IMR-90 (cell line): ENCODE measurements at regions not wholly inside any gene's neighbourhood (a gene's known extent, or its start where the extent isn't known, plus 50 kb on each side); places are given as distances from the start of the nearest gene placed in this dataset.

Source experiments
- ATAC-seq: fragments of 200-7000 bp; cut with Tn5 transposase; 2 replicates; pipeline ENCODE4 v1.9.1; 2020; ENCODE audit warnings: low read depth, mild to moderate bottlenecking, moderate library complexity
- BruUV-seq: library from RNA; stranded (reverse); fragments of 400-500 nt; replicated peaks from 2 replicates; lab custom pipeline; 2021; lab: Mats Ljungman, UMichigan
- CTCF ChIA-PET: fragments of 300-600 bp; formaldehyde crosslinking; extraction: SDS; loops from one replicate; lab custom pipeline; 2021; ENCODE audit warnings: antibody characterized with exemption; lab: Yijun Ruan, JAX
- POLR2A ChIA-PET: fragments of 300-600 bp; sonication (Branson Sonifier 250); formaldehyde crosslinking; loops from one replicate; lab custom pipeline; 2022; ENCODE audit warnings: antibody characterized with exemption; ENCODE audit not compliant: unreplicated experiment; lab: Charles Lee
- DNase-seq: peaks from one replicate; pipeline ENCODE4 v3.0.0; 2013
- H2AFZ ChIP-seq: replicated peaks from 2 replicates; pipeline ENCODE3; 2013; ENCODE audit warnings: low read length, mild to moderate bottlenecking; ENCODE audit not compliant: poor library complexity
- H2AK5ac ChIP-seq: 2 replicates; pipeline ENCODE4 v1.6.1; 2013; ENCODE audit warnings: low read depth, low read length, inconsistent platforms
- H2AK9ac ChIP-seq: replicated peaks from 2 replicates; pipeline ENCODE3; 2013; ENCODE audit warnings: mild to moderate bottlenecking, low read depth, low read length, moderate library complexity; ENCODE audit not compliant: poor library complexity
- H2BK120ac ChIP-seq: 2 replicates; pipeline ENCODE4 v1.6.1; 2013; ENCODE audit warnings: low read depth, low read length, inconsistent platforms
- H2BK15ac ChIP-seq: 3 replicates; pipeline ENCODE4 v1.6.1; 2013; ENCODE audit warnings: low read depth, low read length, inconsistent platforms
- H2BK20ac ChIP-seq: 2 replicates; pipeline ENCODE4 v1.6.1; 2013; ENCODE audit warnings: low read depth, mild to moderate bottlenecking, inconsistent platforms, low read length, moderate library complexity
- H2BK5ac ChIP-seq: 2 replicates; pipeline ENCODE4 v1.6.1; 2013; ENCODE audit warnings: mild to moderate bottlenecking, low read depth, low read length, inconsistent platforms; ENCODE audit not compliant: poor library complexity, severe bottlenecking
- H3K14ac ChIP-seq: replicated peaks from 2 replicates; pipeline ENCODE4 v1.6.1; 2013; ENCODE audit warnings: low read depth, low read length, inconsistent platforms
- H3K18ac ChIP-seq: 2 replicates; pipeline ENCODE4 v1.6.1; 2013; ENCODE audit warnings: low read depth, low read length, control low read depth
- H3K23ac ChIP-seq: 2 replicates; pipeline ENCODE4 v1.6.1; 2013; ENCODE audit warnings: low read depth, low read length, inconsistent platforms
- H3K27ac ChIP-seq: 2 replicates; pipeline ENCODE4 v1.5.1; 2013; ENCODE audit warnings: mild to moderate bottlenecking, control low read depth, low read length; ENCODE audit not compliant: insufficient read depth
- H3K27me3 ChIP-seq: 2 replicates; pipeline ENCODE4 v1.6.1; 2013; ENCODE audit warnings: low read length; ENCODE audit not compliant: control insufficient read depth, insufficient read depth
- H3K36me3 ChIP-seq: 2 replicates; pipeline ENCODE4 v1.6.1; 2013; ENCODE audit warnings: low read length, mixed read lengths; ENCODE audit not compliant: control insufficient read depth, insufficient read depth
- H3K4ac ChIP-seq: 2 replicates; pipeline ENCODE4 v1.6.1; 2013; ENCODE audit warnings: low read depth, low read length, inconsistent platforms
- H3K4me1 ChIP-seq: 2 replicates; pipeline ENCODE4 v1.6.1; 2013; ENCODE audit warnings: low read length, mixed read lengths; ENCODE audit not compliant: control insufficient read depth, insufficient read depth
- H3K4me2 ChIP-seq: 2 replicates; pipeline ENCODE4 v1.6.1; 2013; ENCODE audit warnings: low read depth, mild to moderate bottlenecking, control low read depth, low read length, moderate library complexity
- H3K4me3 ChIP-seq: 2 replicates; pipeline ENCODE4 v1.5.1; 2013; ENCODE audit warnings: low read depth, mild to moderate bottlenecking, control low read depth, low read length, moderate library complexity; ENCODE audit not compliant: insufficient read depth
- H3K56ac ChIP-seq: 2 replicates; pipeline ENCODE4 v1.6.1; 2013; ENCODE audit warnings: low read length, inconsistent platforms; ENCODE audit not compliant: insufficient read depth; ENCODE audit errors: extremely low read depth
- H3K79me1 ChIP-seq, 2 experiments: 2 replicates each; pipeline ENCODE4 v1.6.1; 2013; ENCODE audit warnings: low read length in 2 of 2, inconsistent platforms in 1 of 2, low read depth in 1 of 2
- H3K9ac ChIP-seq: 2 replicates; pipeline ENCODE4 v1.6.1; 2013; ENCODE audit warnings: low read depth, low read length, control low read depth
- H3K9me1 ChIP-seq: 2 replicates; pipeline ENCODE4 v1.6.1; 2013; ENCODE audit warnings: low read length, inconsistent platforms; ENCODE audit not compliant: insufficient read depth
- H3K9me3 ChIP-seq: 2 replicates; pipeline ENCODE4 v1.6.1; 2013; ENCODE audit warnings: low read length; ENCODE audit not compliant: control insufficient read depth, insufficient read depth
- H4K20me1 ChIP-seq: 2 replicates; pipeline ENCODE4 v1.6.1; 2013; ENCODE audit warnings: low read length, inconsistent platforms; ENCODE audit not compliant: insufficient read depth
- H4K5ac ChIP-seq: 2 replicates; pipeline ENCODE4 v1.6.1; 2013; ENCODE audit warnings: mild to moderate bottlenecking, low read depth, low read length, control low read depth
- H4K8ac ChIP-seq, 2 experiments: 2 replicates each; pipeline ENCODE4 v1.6.1; 2013; ENCODE audit warnings: low read depth in 2 of 2, low read length in 2 of 2, control low read depth in 1 of 2, inconsistent platforms in 1 of 2
- H4K91ac ChIP-seq: 2 replicates; pipeline ENCODE4 v1.6.1; 2013; ENCODE audit warnings: low read depth, low read length, inconsistent platforms; ENCODE audit not compliant: insufficient read depth
- BHLHE40 ChIP-seq: fragments of 150-350 bp; IDR thresholded peaks from 2 replicates; pipeline ENCODE4 v1.6.1; 2016; ENCODE audit warnings: mild to moderate bottlenecking, low read depth, low read length
- CEBPB ChIP-seq: IDR thresholded peaks from 2 replicates; pipeline ENCODE4 v1.6.1; 2012; ENCODE audit warnings: low read depth, low read length, improper control_type of control experiment
- ELK1 ChIP-seq: fragments of 150-350 bp; IDR thresholded peaks from 2 replicates; pipeline ENCODE4 v1.6.1; 2016; ENCODE audit warnings: low read depth, mild to moderate bottlenecking, low read length, moderate library complexity, borderline replicate concordance
- FOS ChIP-seq: fragments of 150-350 bp; IDR thresholded peaks from 2 replicates; pipeline ENCODE4 v1.6.1; 2016; ENCODE audit warnings: low read depth, low read length
- MAZ ChIP-seq: IDR thresholded peaks from 2 replicates; pipeline ENCODE4 v1.6.1; 2012; ENCODE audit warnings: low read depth, mild to moderate bottlenecking, low read length, improper control_type of control experiment, moderate library complexity, borderline replicate concordance
- MXI1 ChIP-seq: IDR thresholded peaks from 2 replicates; pipeline ENCODE4 v1.6.1; 2012; ENCODE audit warnings: low read depth, mild to moderate bottlenecking, low read length, moderate library complexity, borderline replicate concordance
- POLR2A ChIP-seq: IDR thresholded peaks from 2 replicates; pipeline ENCODE4 v1.6.1; 2012; ENCODE audit warnings: mild to moderate bottlenecking, low read depth, low read length
- RAD21 ChIP-seq: IDR thresholded peaks from 2 replicates; pipeline ENCODE4 v1.6.1; 2012; ENCODE audit warnings: low read length, improper control_type of control experiment
- RFX5 ChIP-seq: IDR thresholded peaks from 2 replicates; pipeline ENCODE4 v1.8.0; 2012; ENCODE audit warnings: low read depth, mild to moderate bottlenecking, low read length, moderate library complexity
- SMC3 ChIP-seq: fragments of 150-350 bp; IDR thresholded peaks from 2 replicates; pipeline ENCODE4 v1.6.1; 2016; ENCODE audit warnings: low read depth, mild to moderate bottlenecking, antibody characterized with exemption, low read length, moderate library complexity
- USF2 ChIP-seq: fragments of 150-350 bp; IDR thresholded peaks from 2 replicates; pipeline ENCODE4 v1.6.1; 2017; ENCODE audit warnings: mild to moderate bottlenecking, antibody characterized with exemption, low read length, low read depth
- WGBS, 2 experiments: methylation state at CpG; one replicate each; pipeline versions ENCODE4 v1.1.5 to v1.1.7; 2013; ENCODE audit warnings: missing lambda C conversion rate in 2 of 2; ENCODE audit not compliant: insufficient read length in 1 of 2; ENCODE audit errors: extremely low coverage in 2 of 2; 5-methylcytosine and 5-hydroxymethylcytosine counted together
- dilution Hi-C: fragments of 300-500 bp; cut with HindIII; formaldehyde crosslinking; loops from one replicate; pipeline ENCODE4 v1.14.3; 2018; ENCODE audit warnings: low sequenced_read_pairs; ENCODE audit not compliant: unreplicated experiment
- in situ Hi-C: fragments of 300-500 bp; cut with MboI; formaldehyde crosslinking; loops from 3 replicates; pipeline ENCODE4 v1.14.3; 2019; ENCODE audit warnings: low sequenced_read_pairs, inconsistent platforms, mixed read lengths
- intact Hi-C: fragments of 100-400 bp; cut with micrococcal nuclease; formaldehyde crosslinking; loops from 2 replicates; pipeline ENCODE4 v1.10.0; 2022

GRCh38 chr10:55358539-55358938, 557.5 kb upstream of the PCDH15 start:
- BruUV-seq, result no TSS peak
- H2AK5ac ChIP-seq, result no peak overlapping the region
- H2BK15ac ChIP-seq, result no peak overlapping the region
- ChIA-PET POLR2A (no interaction called here), CTCF (no interaction called here)
- dilution Hi-C loops, result no loop called here
- no peaks in the 10 kb centered on the region for H3K9me3 ChIP-seq
- no peak overlapping the region for H4K91ac ChIP-seq
- H2AK9ac ChIP-seq, result no peak overlapping the region
- no peak overlapping the region for H2BK20ac ChIP-seq
- no peak overlapping the region for H3K18ac ChIP-seq
- DNase-seq, result no peak
- H3K4ac ChIP-seq, result no peak overlapping the region
- no peak overlapping the region for H3K23ac ChIP-seq
- in situ Hi-C loops, result no loop called here
- H3K36me3 ChIP-seq, result no peaks in the 10 kb centered on the region
- no peak overlapping the region for H4K8ac ChIP-seq
- H3K9me1 ChIP-seq, result no peaks in the 10 kb centered on the region
- H2BK5ac ChIP-seq, result no peak overlapping the region
- no peak overlapping the region for H2AFZ ChIP-seq
- no peak for ATAC-seq
- no peak overlapping the region for H3K14ac ChIP-seq
- H3K27me3 ChIP-seq, result no peaks in the 10 kb centered on the region
- WGBS, 2 experiments, result no CpG with 5 or more reads among the region's 2 CpGs
- no peak overlapping the region for H2BK120ac ChIP-seq
- H3K79me1 ChIP-seq, result no peaks in the 10 kb centered on the region
- no peaks in the 10 kb centered on the region for H3K4me1 ChIP-seq
- no peak overlapping the region for H3K27ac ChIP-seq
- intact Hi-C loops, result no loop called here
- no peak overlapping the region for H3K4me2 ChIP-seq
- no peak overlapping the region for H3K4me3 ChIP-seq
- no peak overlapping the region for H3K56ac ChIP-seq
- TF ChIP-seq MXI1 (no peak), FOS (no peak), SMC3 (no peak), CEBPB (no peak), ELK1 (no peak), BHLHE40 (no peak), MAZ (no peak), RFX5 (no peak), RAD21 (no peak), USF2 (no peak), POLR2A (no peak)
- no peak overlapping the region for H4K5ac ChIP-seq
- H4K20me1 ChIP-seq, result no peaks in the 10 kb centered on the region
- no peak overlapping the region for H3K9ac ChIP-seq
